PC-3 (cell line): ENCODE measurements at regions not wholly inside any gene's neighbourhood (a gene's known extent, or its start where the extent isn't known, plus 50 kb on each side); places are given as distances from the start of the nearest gene placed in this dataset.

ENCODE experiments used
- ATAC-seq: fragments of 200-7000 bp; cut with Tn5 transposase; 2 replicates; pipeline ENCODE4 v1.9.1; 2020; ENCODE audit warnings: mild to moderate bottlenecking, moderate library complexity
- BruUV-seq: library from RNA; stranded (reverse); fragments of 400-500 nt; replicated peaks from 2 replicates; lab custom pipeline; 2021; lab: Mats Ljungman, UMichigan
- CTCF ChIA-PET: fragments of 300-600 bp; sonication (Branson Sonifier 250); formaldehyde crosslinking; loops from one replicate; lab custom pipeline; 2022; ENCODE audit warnings: antibody characterized with exemption; lab: Charles Lee
- POLR2A ChIA-PET: fragments of 300-600 bp; sonication (Branson Sonifier 250); formaldehyde crosslinking; loops from one replicate; lab custom pipeline; 2022; ENCODE audit warnings: antibody characterized with exemption; ENCODE audit not compliant: unreplicated experiment; lab: Charles Lee
- DNase-seq: peaks from one replicate; pipeline ENCODE4 v3.0.0-alpha.2; 2015
- H2AFZ ChIP-seq: fragments of 300-600 bp; sonication (generic); 2 replicates; pipeline ENCODE4 v1.6.0; 2016; ENCODE audit warnings: antibody characterized with exemption, low read length
- H3F3A ChIP-seq: fragments of 300-600 bp; sonication (generic); one replicate; pipeline ENCODE4 v1.6.0; 2017; ENCODE audit warnings: antibody characterized with exemption, low read length, control low read depth, mild to moderate bottlenecking; ENCODE audit not compliant: unreplicated experiment
- H3K27ac ChIP-seq: fragments of 300-600 bp; sonication (generic); 2 replicates; pipeline ENCODE4 v1.5.1; 2016; ENCODE audit warnings: mild to moderate bottlenecking, low read length
- H3K27me3 ChIP-seq: fragments of 300-600 bp; sonication (generic); 2 replicates; pipeline ENCODE4 v1.6.1; 2016; ENCODE audit warnings: low read length, mixed read lengths
- H3K36me3 ChIP-seq: fragments of 300-600 bp; sonication (generic); 2 replicates; pipeline ENCODE4 v1.6.1; 2016; ENCODE audit warnings: low read depth, mixed run types, low read length, mixed read lengths
- H3K4me1 ChIP-seq: fragments of 300-600 bp; sonication (generic); 2 replicates; pipeline ENCODE4 v1.5.1; 2016; ENCODE audit warnings: low read length; ENCODE audit not compliant: insufficient read depth
- H3K4me2 ChIP-seq: fragments of 300-600 bp; sonication (generic); 2 replicates; pipeline ENCODE4 v1.6.0; 2016; ENCODE audit warnings: low read length
- H3K4me3 ChIP-seq: fragments of 300-600 bp; sonication (generic); 2 replicates; pipeline ENCODE4 v1.5.1; 2016; ENCODE audit warnings: mild to moderate bottlenecking, low read length, mixed read lengths
- H3K79me2 ChIP-seq: fragments of 300-600 bp; sonication (generic); 2 replicates; pipeline ENCODE4 v1.6.1; 2017; ENCODE audit warnings: low read length, mixed read lengths
- H3K9ac ChIP-seq: fragments of 300-600 bp; sonication (generic); 2 replicates; pipeline ENCODE4 v1.6.0; 2016; ENCODE audit warnings: mild to moderate bottlenecking, low read length
- H3K9me2 ChIP-seq: fragments of 300-600 bp; sonication (generic); replicated peaks from 2 replicates; pipeline ENCODE4 v1.6.1; 2016; ENCODE audit warnings: mixed run types, low read length, mixed read lengths
- H3K9me3 ChIP-seq: fragments of 300-600 bp; sonication (generic); 2 replicates; pipeline ENCODE4 v1.6.1; 2016; ENCODE audit warnings: low read length, mixed read lengths
- H4K20me1 ChIP-seq: fragments of 300-600 bp; sonication (generic); 2 replicates; pipeline ENCODE4 v1.6.1; 2016; ENCODE audit warnings: low read length, mixed read lengths
- CTCF ChIP-seq: fragments of 300-600 bp; sonication (generic); conservative IDR thresholded peaks from 2 replicates; pipeline ENCODE4 v1.5.1; 2017; ENCODE audit warnings: antibody characterized with exemption, low read depth, mild to moderate bottlenecking, low read length
- EZH2 ChIP-seq: fragments of 300-600 bp; sonication (generic); IDR thresholded peaks from one replicate; pipeline ENCODE4 v1.6.1; 2017; ENCODE audit warnings: antibody characterized with exemption, mild to moderate bottlenecking, low read length; ENCODE audit not compliant: unreplicated experiment
- EZH2phosphoT487 ChIP-seq: fragments of 300-600 bp; sonication (generic); IDR thresholded peaks from 2 replicates; pipeline ENCODE4 v1.6.1; 2018; ENCODE audit warnings: mild to moderate bottlenecking, antibody characterized with exemption, low read length, borderline replicate concordance
- intact Hi-C: fragments of 100-400 bp; cut with micrococcal nuclease; formaldehyde crosslinking; loops from 2 replicates; pipeline ENCODE4 v1.9.0; 2023

GRCh38 chr12:3350432-3350831 is 140.6 kb upstream of the PRMT8 start:
- H2AFZ ChIP-seq, result no peak overlapping the region
- no peak overlapping the region for H3K4me2 ChIP-seq
- ChIA-PET CTCF (no interaction called here), POLR2A (no interaction called here)
- H3K36me3 ChIP-seq, result no peaks in the 10 kb centered on the region
- H3K9ac ChIP-seq, result no peak overlapping the region
- no peak for TF ChIP-seq CTCF
- TF ChIP-seq EZH2, result no peak
- TF ChIP-seq EZH2phosphoT487, result no peak
- no peak overlapping the region for H3K4me3 ChIP-seq
- no peaks in the 10 kb centered on the region for H3K27me3 ChIP-seq
- no TSS peak for BruUV-seq
- H3K4me1 ChIP-seq, result no peaks in the 10 kb centered on the region
- H4K20me1 ChIP-seq, result no peaks in the 10 kb centered on the region
- no peaks in the 10 kb centered on the region for H3K9me2 ChIP-seq
- no peak for DNase-seq
- intact Hi-C loops, result no loop called here
- H3F3A ChIP-seq, result no peaks in the 10 kb centered on the region
- ATAC-seq, result no peak
- H3K27ac ChIP-seq, result no peak overlapping the region
- no peaks in the 10 kb centered on the region for H3K9me3 ChIP-seq
- no peaks in the 10 kb centered on the region for H3K79me2 ChIP-seq

- Histone ChIP-seq H3K9ac (no peak overlapping the region), H2AFZ (no peak overlapping the region), H3K27me3 (no peaks in the 10 kb centered on the region), H3K27ac (no peak overlapping the region), H3F3A (no peaks in the 10 kb centered on the region), H3K9me3 (no peaks in the 10 kb centered on the region), H4K20me1 (no peaks in the 10 kb centered on the region), H3K36me3 (no peaks in the 10 kb centered on the region), H3K9me2 (no peaks in the 10 kb centered on the region), H3K79me2 (no peaks in the 10 kb centered on the region), H3K4me3 (no peak overlapping the region), H3K4me1 (no peaks in the 10 kb centered on the region), H3K4me2 (no peak overlapping the region)
- intact Hi-C loops, result no loop called here
- BruUV-seq, result no TSS peak
- ChIA-PET POLR2A (no interaction called here), CTCF (no interaction called here)
- ATAC-seq, result no peak
- no peak for DNase-seq
- TF ChIP-seq EZH2phosphoT487, result no peak
- no peak for TF ChIP-seq CTCF
- TF ChIP-seq EZH2, result no peak
Observed at GRCh38 chr12:3351731-3352130, 139.3 kb upstream of the PRMT8 start.

DNA sequence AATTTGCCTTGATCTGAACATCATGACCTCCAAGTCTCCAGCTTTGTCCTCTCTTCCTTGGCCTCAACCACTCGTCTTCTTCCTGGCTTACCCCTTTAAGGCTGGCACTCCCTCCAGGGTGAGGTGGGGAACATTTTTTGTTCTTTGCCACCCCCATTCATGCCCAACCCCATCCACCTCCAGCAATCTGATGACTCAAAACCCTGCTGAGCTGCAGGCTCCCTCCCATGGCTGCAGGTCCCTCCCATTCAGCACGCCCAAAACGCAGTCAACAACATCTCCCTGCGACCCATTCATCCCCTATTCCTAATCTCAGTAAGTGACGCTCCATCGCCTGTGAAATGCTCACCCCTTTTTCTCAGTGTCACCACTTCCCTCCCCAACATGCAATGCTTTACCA is 138.8 kb upstream of the PRMT8 start:
- H2AFZ ChIP-seq, result no peak overlapping the region
- intact Hi-C loops, result no loop called here
- H3K79me2 ChIP-seq, result no peaks in the 10 kb centered on the region
- TF ChIP-seq EZH2phosphoT487, result no peak
- TF ChIP-seq CTCF, result no peak
- no peak for TF ChIP-seq EZH2
- DNase-seq (no peak), ATAC-seq (no peak)
- ChIA-PET CTCF (no interaction called here), POLR2A (no interaction called here)
- no peak overlapping the region for H3K4me2 ChIP-seq
- BruUV-seq, result no TSS peak
- no peak overlapping the region for H3K27ac ChIP-seq
- no peak overlapping the region for H3K4me3 ChIP-seq
- H3K9me2 ChIP-seq, result no peaks in the 10 kb centered on the region
- H3K27me3 ChIP-seq, result no peaks in the 10 kb centered on the region
- no peaks in the 10 kb centered on the region for H3F3A ChIP-seq
- H4K20me1 ChIP-seq, result no peaks in the 10 kb centered on the region
- no peak overlapping the region for H3K9ac ChIP-seq
- no peaks in the 10 kb centered on the region for H3K9me3 ChIP-seq
- H3K4me1 ChIP-seq, result no peaks in the 10 kb centered on the region
- no peaks in the 10 kb centered on the region for H3K36me3 ChIP-seq
